ENCODE measurements at regions not wholly inside any gene's neighbourhood (a gene's known extent, or its start where the extent isn't known, plus 50 kb on each side); places are given as distances from the start of the nearest gene placed in this dataset.

DNA sequence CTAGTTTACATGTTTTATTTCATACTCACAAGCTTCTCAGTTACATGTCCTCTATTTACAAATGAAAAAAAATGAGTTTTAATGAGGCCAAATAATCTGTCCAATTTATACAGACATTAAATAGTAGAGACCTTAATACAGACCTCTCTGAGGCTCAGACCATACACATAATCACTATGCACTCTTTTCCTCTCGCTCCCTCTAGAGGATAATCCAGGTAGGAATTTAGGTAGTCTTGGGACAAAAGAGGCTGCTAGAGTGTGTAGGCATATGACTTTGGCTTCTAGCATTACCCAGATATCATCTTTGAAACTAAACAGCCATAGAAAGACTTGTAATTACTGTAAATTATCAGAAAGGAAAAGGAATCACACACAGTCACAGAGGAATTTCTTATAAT lies 444.7 kb downstream of the HINT1 start:
- CTCF ChIA-PET: interaction anchor here (0.6 to 1.4 kb wide), 19 partner anchors 8 to 611 kb away, joined by 3 to 13 read pairs (median 4); no protein-coding TSS in a partner anchor
- POLR2A ChIA-PET: interaction anchor here (0.6 kb wide), 1 partner anchor 10 kb away, joined by 3 read pairs; no protein-coding TSS in a partner anchor
- intact Hi-C loops (cut with micrococcal nuclease): loop anchor here (1.0 to 10.0 kb wide), 6 partner anchors 390 to 949 kb away; no protein-coding TSS in a partner anchor
- no peaks in the 10 kb centered on the region for H3K36me3 Mint-ChIP-seq (ENCODE audit: insufficient read depth, unreplicated experiment)
- peak; percentile 88 for DNase-seq (ENCODE audit: unreplicated experiment)
- TF ChIP-seq, protein P1, sequence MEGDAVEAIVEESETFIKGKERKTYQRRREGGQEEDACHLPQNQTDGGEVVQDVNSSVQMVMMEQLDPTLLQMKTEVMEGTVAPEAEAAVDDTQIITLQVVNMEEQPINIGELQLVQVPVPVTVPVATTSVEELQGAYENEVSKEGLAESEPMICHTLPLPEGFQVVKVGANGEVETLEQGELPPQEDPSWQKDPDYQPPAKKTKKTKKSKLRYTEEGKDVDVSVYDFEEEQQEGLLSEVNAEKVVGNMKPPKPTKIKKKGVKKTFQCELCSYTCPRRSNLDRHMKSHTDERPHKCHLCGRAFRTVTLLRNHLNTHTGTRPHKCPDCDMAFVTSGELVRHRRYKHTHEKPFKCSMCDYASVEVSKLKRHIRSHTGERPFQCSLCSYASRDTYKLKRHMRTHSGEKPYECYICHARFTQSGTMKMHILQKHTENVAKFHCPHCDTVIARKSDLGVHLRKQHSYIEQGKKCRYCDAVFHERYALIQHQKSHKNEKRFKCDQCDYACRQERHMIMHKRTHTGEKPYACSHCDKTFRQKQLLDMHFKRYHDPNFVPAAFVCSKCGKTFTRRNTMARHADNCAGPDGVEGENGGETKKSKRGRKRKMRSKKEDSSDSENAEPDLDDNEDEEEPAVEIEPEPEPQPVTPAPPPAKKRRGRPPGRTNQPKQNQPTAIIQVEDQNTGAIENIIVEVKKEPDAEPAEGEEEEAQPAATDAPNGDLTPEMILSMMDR (IDR thresholded peaks at IDR 0.05; ENCODE audit: unreplicated experiment): peak; percentile 80
- H3K27me3 Mint-ChIP-seq (ENCODE audit: insufficient read depth, unreplicated experiment): no peaks in the 10 kb centered on the region
- H3K4me3 Mint-ChIP-seq (ENCODE audit: unreplicated experiment): no peak overlapping the region
- BruUV-seq (replicated peaks): no TSS peak
- H3K4me1 Mint-ChIP-seq (ENCODE audit: insufficient read depth, unreplicated experiment): no peaks in the 10 kb centered on the region
- H3K27ac Mint-ChIP-seq (ENCODE audit: low read depth, unreplicated experiment): no peak overlapping the region
- H3K9me3 Mint-ChIP-seq (ENCODE audit: unreplicated experiment): no peaks in the 10 kb centered on the region

DNA sequence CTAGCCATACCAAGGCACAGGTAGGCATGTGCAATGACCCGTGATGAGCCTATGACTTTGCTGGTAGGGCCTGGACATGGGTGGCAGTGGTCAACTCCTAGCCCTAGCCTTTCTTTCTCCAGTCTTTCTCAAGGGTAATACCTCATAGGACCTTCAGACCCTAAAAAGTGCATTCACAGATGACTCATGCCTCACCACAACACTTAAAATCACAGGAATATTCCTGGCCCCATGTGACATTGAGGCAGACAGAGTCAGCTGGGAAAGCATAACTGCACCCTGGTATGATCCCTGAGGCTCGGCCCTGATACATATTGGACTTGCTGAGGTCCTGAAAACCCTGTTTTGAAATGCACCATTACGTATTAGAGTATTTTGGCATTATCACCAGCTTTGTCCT lies 449.5 kb downstream of the HINT1 start:
- peaks cover 7% of the 10 kb centered on the region for H3K4me1 Mint-ChIP-seq (ENCODE audit: insufficient read depth, unreplicated experiment)
- H3K36me3 Mint-ChIP-seq (ENCODE audit: insufficient read depth, unreplicated experiment): no peaks in the 10 kb centered on the region
- intact Hi-C loops (cut with micrococcal nuclease): no loop called here
- no TSS peak for BruUV-seq (replicated peaks)
- H3K27ac Mint-ChIP-seq (ENCODE audit: low read depth, unreplicated experiment): no peak overlapping the region
- DNase-seq (ENCODE audit: unreplicated experiment): peak; percentile 25
- no peaks in the 10 kb centered on the region for H3K9me3 Mint-ChIP-seq (ENCODE audit: unreplicated experiment)
- CTCF ChIA-PET: interaction anchor here (0.6 to 0.7 kb wide), 3 partner anchors 329 to 603 kb away, joined by 3 to 4 read pairs (median 3); no protein-coding TSS in a partner anchor
- H3K27me3 Mint-ChIP-seq (ENCODE audit: insufficient read depth, unreplicated experiment): no peaks in the 10 kb centered on the region
- POLR2A ChIA-PET: interaction anchor here (1.2 kb wide), 1 partner anchor 396 kb away, joined by 3 read pairs; no protein-coding TSS in a partner anchor
- TF ChIP-seq, protein P1 (IDR thresholded peaks at IDR 0.05; ENCODE audit: unreplicated experiment): no peak
- H3K4me3 Mint-ChIP-seq (ENCODE audit: unreplicated experiment): no peak overlapping the region

DNA sequence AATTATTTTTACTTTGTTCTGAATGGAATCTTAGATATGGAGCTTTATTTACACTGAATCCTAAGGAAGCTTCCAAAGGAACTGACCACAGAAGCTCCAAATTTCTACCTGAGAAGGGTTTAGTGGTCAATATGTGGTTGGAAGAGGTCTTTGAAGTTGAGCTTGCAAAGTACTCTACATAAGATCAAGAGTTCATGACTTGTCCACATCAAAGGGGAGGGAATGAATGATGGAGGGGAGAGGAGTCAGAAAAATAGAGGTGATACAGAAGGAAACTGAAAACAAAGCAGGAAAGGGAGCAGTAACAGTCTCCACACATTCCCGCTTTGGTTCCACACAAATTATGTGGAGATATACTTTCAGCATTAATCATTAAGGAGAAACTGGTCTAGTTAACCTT lies 450.9 kb downstream of the HINT1 start:
- Mint-ChIP-seq H3K27ac (ENCODE audit: low read depth, unreplicated experiment) (no peak overlapping the region), H3K4me3 (ENCODE audit: unreplicated experiment) (no peak overlapping the region), H3K36me3 (ENCODE audit: insufficient read depth, unreplicated experiment) (no peaks in the 10 kb centered on the region), H3K27me3 (ENCODE audit: insufficient read depth, unreplicated experiment) (no peaks in the 10 kb centered on the region), H3K9me3 (ENCODE audit: unreplicated experiment) (no peaks in the 10 kb centered on the region), H3K4me1 (ENCODE audit: insufficient read depth, unreplicated experiment) (peaks cover 12% of the 10 kb centered on the region)
- POLR2A ChIA-PET: no interaction called here
- CTCF ChIA-PET: interaction anchor here (0.5 kb wide), 1 partner anchor 460 kb away, joined by 3 read pairs; no protein-coding TSS in a partner anchor
- TF ChIP-seq, protein P1 (IDR thresholded peaks at IDR 0.05; ENCODE audit: unreplicated experiment): no peak
- intact Hi-C loops (cut with micrococcal nuclease): no loop called here
- BruUV-seq (replicated peaks): no TSS peak
- no peak for DNase-seq (ENCODE audit: unreplicated experiment)

DNA sequence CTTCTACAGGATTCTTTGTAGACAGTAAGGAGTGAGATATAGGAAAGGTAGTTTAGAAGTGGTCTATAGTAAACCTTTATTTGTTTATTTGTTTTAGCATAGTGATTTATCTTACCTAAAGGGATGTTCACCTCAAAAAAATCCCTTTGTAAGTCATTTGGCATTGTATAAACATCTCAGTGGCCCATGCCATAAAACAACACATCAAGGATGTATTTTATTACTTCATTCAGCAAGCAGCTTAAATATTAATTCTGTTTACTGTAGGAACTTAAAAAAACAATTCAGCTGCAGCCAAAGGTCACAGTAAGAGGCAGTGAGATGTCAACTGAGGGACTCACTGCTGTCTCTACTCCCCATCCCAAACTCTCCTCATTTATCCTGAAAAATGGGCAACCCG lies 452.7 kb downstream of the HINT1 start:
- intact Hi-C loops (cut with micrococcal nuclease): no loop called here
- Mint-ChIP-seq H3K27ac (ENCODE audit: low read depth, unreplicated experiment) (no peak overlapping the region), H3K4me3 (ENCODE audit: unreplicated experiment) (no peak overlapping the region), H3K9me3 (ENCODE audit: unreplicated experiment) (no peaks in the 10 kb centered on the region), H3K4me1 (ENCODE audit: insufficient read depth, unreplicated experiment) (peaks cover 12% of the 10 kb centered on the region), H3K36me3 (ENCODE audit: insufficient read depth, unreplicated experiment) (no peaks in the 10 kb centered on the region), H3K27me3 (ENCODE audit: insufficient read depth, unreplicated experiment) (no peaks in the 10 kb centered on the region)
- CTCF ChIA-PET: interaction anchor here (0.6 to 1.0 kb wide), 2 partner anchors 9 to 509 kb away, joined by 3 to 4 read pairs; no protein-coding TSS in a partner anchor
- no peak for DNase-seq (ENCODE audit: unreplicated experiment)
- TF ChIP-seq, protein P1 (IDR thresholded peaks at IDR 0.05; ENCODE audit: unreplicated experiment): no peak
- POLR2A ChIA-PET: no interaction called here
- no TSS peak for BruUV-seq (replicated peaks)
